H9 (cell line): ENCODE measurements at regions not wholly inside any gene's neighbourhood (a gene's known extent, or its start where the extent isn't known, plus 50 kb on each side); places are given as distances from the start of the nearest gene placed in this dataset.

Experiments
- DNase-seq: peaks from one replicate; pipeline ENCODE4 v3.0.0-alpha.2; 2017
- H2AFZ ChIP-seq: one replicate; pipeline ENCODE4 v1.6.1; 2013; ENCODE audit warnings: mild to moderate bottlenecking, low read length, control low read depth, moderate library complexity
- H2AK5ac ChIP-seq: 2 replicates; pipeline ENCODE4 v1.6.1; 2013; ENCODE audit warnings: low read length, control low read depth, mixed read lengths; ENCODE audit not compliant: insufficient read length
- H2BK120ac ChIP-seq: one replicate; pipeline ENCODE4 v1.6.1; 2013; ENCODE audit warnings: low read depth, mild to moderate bottlenecking, low read length, control low read depth, inconsistent platforms; ENCODE audit not compliant: poor library complexity, severe bottlenecking
- H2BK12ac ChIP-seq: 2 replicates; pipeline ENCODE4 v1.6.1; 2013; ENCODE audit warnings: low read length, control low read depth, mixed read lengths, low read depth; ENCODE audit not compliant: insufficient read length
- H2BK15ac ChIP-seq: 2 replicates; pipeline ENCODE4 v1.6.1; 2013; ENCODE audit warnings: low read depth, low read length, control low read depth
- H2BK20ac ChIP-seq: one replicate; pipeline ENCODE4 v1.6.1; 2013; ENCODE audit warnings: low read depth, mild to moderate bottlenecking, low read length, control low read depth, inconsistent platforms; ENCODE audit not compliant: poor library complexity, severe bottlenecking
- H2BK5ac ChIP-seq: 2 replicates; pipeline ENCODE4 v1.6.1; 2013; ENCODE audit warnings: low read length, control low read depth, mixed read lengths; ENCODE audit not compliant: insufficient read length
- H3K14ac ChIP-seq: 2 replicates; pipeline ENCODE4 v1.6.1; 2013; ENCODE audit warnings: low read length, control low read depth; ENCODE audit not compliant: insufficient read depth
- H3K18ac ChIP-seq: 2 replicates; pipeline ENCODE4 v1.6.1; 2013; ENCODE audit warnings: low read depth, mild to moderate bottlenecking, mixed read lengths, low read length, control low read depth; ENCODE audit not compliant: insufficient read length
- H3K23ac ChIP-seq: 2 replicates; pipeline ENCODE4 v1.6.1; 2013; ENCODE audit warnings: low read length, control low read depth, mixed read lengths, low read depth; ENCODE audit not compliant: insufficient read length
- H3K23me2 ChIP-seq: 2 replicates; pipeline ENCODE4 v1.6.1; 2013; ENCODE audit warnings: low read depth, mild to moderate bottlenecking, mixed read lengths, low read length, control low read depth; ENCODE audit not compliant: insufficient read length, poor library complexity, severe bottlenecking
- H3K27ac ChIP-seq: 2 replicates; pipeline ENCODE4 v1.5.1; 2013; ENCODE audit warnings: low read length, control low read depth, mixed read lengths, low read depth; ENCODE audit not compliant: insufficient read length
- H3K27me3 ChIP-seq: 2 replicates; pipeline ENCODE4 v1.6.1; 2013; ENCODE audit warnings: low read length, control low read depth, inconsistent platforms; ENCODE audit not compliant: insufficient read depth
- H3K4ac ChIP-seq: 2 replicates; pipeline ENCODE4 v1.6.1; 2013; ENCODE audit warnings: low read depth, mild to moderate bottlenecking, control low read depth, inconsistent platforms, low read length, moderate library complexity
- H3K4me1 ChIP-seq: 2 replicates; pipeline ENCODE4 v1.6.1; 2013; ENCODE audit warnings: low read length, control low read depth, inconsistent platforms; ENCODE audit not compliant: insufficient read depth
- H3K4me2 ChIP-seq: 2 replicates; pipeline ENCODE4 v1.6.1; 2013; ENCODE audit warnings: low read length, control low read depth, mixed read lengths; ENCODE audit not compliant: insufficient read length, insufficient read depth
- H3K56ac ChIP-seq: 2 replicates; pipeline ENCODE4 v1.6.1; 2013; ENCODE audit warnings: low read depth, mild to moderate bottlenecking, mixed read lengths, low read length, control low read depth; ENCODE audit not compliant: insufficient read length
- H3K79me1 ChIP-seq: 2 replicates; pipeline ENCODE4 v1.6.1; 2013; ENCODE audit warnings: low read depth, mild to moderate bottlenecking, moderate library complexity, low read length, control low read depth, inconsistent platforms; ENCODE audit not compliant: insufficient read depth, poor library complexity, severe bottlenecking
- H3K79me2 ChIP-seq: 2 replicates; pipeline ENCODE4 v1.6.1; 2013; ENCODE audit warnings: low read length, control low read depth, inconsistent platforms; ENCODE audit not compliant: insufficient read depth
- H3K9ac ChIP-seq: 2 replicates; pipeline ENCODE4 v1.6.1; 2013; ENCODE audit warnings: low read length, control low read depth, mixed read lengths; ENCODE audit not compliant: insufficient read length; ENCODE audit errors: extremely low read depth
- H3K9me3 ChIP-seq: one replicate; pipeline ENCODE4 v1.6.1; 2013; ENCODE audit warnings: low read depth, low read length, inconsistent platforms; ENCODE audit not compliant: control insufficient read depth
- H3T11ph ChIP-seq: one replicate; pipeline ENCODE4 v1.6.1; 2013; ENCODE audit warnings: mild to moderate bottlenecking, low read length, control low read depth, inconsistent platforms
- H4K20me1 ChIP-seq: one replicate; pipeline ENCODE4 v1.6.1; 2013; ENCODE audit not compliant: control insufficient read depth, insufficient read length, insufficient read depth
- H4K5ac ChIP-seq: 2 replicates; pipeline ENCODE4 v1.6.1; 2013; ENCODE audit warnings: low read depth, mild to moderate bottlenecking, mixed read lengths, low read length, control low read depth; ENCODE audit not compliant: insufficient read length
- H4K8ac ChIP-seq: replicated peaks from 2 replicates; pipeline ENCODE4 v1.6.1; 2013; ENCODE audit warnings: low read length, control low read depth, mixed read lengths, low read depth; ENCODE audit not compliant: insufficient read length
- H4K91ac ChIP-seq: 2 replicates; pipeline ENCODE4 v1.6.1; 2013; ENCODE audit warnings: low read depth, mild to moderate bottlenecking, moderate library complexity, mixed read lengths, low read length, control low read depth; ENCODE audit not compliant: insufficient read length
- H3K27ac Mint-ChIP-seq, 3 experiments: 2 replicates in 2 of 3; 3 replicates in 1 of 3; pipeline ENCODE4 v1.8.0; 2020 to 2021; ENCODE audit warnings: mixed read lengths in 3 of 3, mild to moderate bottlenecking in 1 of 3, moderate library complexity in 1 of 3
- H3K27me3 Mint-ChIP-seq: 2 replicates; pipeline ENCODE4 v1.8.0; 2021; ENCODE audit warnings: low read depth, mild to moderate bottlenecking, moderate library complexity, mixed read lengths
- H3K36me3 Mint-ChIP-seq, 3 experiments: 2 replicates in 2 of 3; 3 replicates in 1 of 3; pipeline ENCODE4 v1.8.0; 2020 to 2021; ENCODE audit warnings: low read depth in 3 of 3, mixed read lengths in 3 of 3; ENCODE audit not compliant: insufficient read depth in 1 of 3
- H3K4me1 Mint-ChIP-seq, 2 experiments: 2 replicates each; pipeline ENCODE4 v1.8.0; 2020; ENCODE audit warnings: mixed read lengths in 2 of 2
- H3K4me3 Mint-ChIP-seq, 2 experiments: 2 replicates in 1 of 2; 3 replicates in 1 of 2; pipeline ENCODE4 v1.8.0; 2020 to 2021; ENCODE audit warnings: mild to moderate bottlenecking in 2 of 2, mixed read lengths in 2 of 2, moderate library complexity in 1 of 2
- H3K9me3 Mint-ChIP-seq, 2 experiments: 2 replicates in 1 of 2; 3 replicates in 1 of 2; pipeline ENCODE4 v1.8.0; 2020; ENCODE audit warnings: mild to moderate bottlenecking in 2 of 2, mixed read lengths in 2 of 2, moderate library complexity in 1 of 2
- CTCF ChIP-seq: fragments of 200-600 bp; sonication (generic); conservative IDR thresholded peaks from 3 replicates; pipeline ENCODE4 v1.8.0; 2021; ENCODE audit warnings: antibody characterized with exemption, mild to moderate bottlenecking
- WGBS: extraction: QIAGEN DNeasy Blood & Tissue Kit; methylation state at CpG from one replicate; pipeline ENCODE4 v1.1.7; 2013; ENCODE audit warnings: missing lambda C conversion rate, low lambda C conversion rate, mixed read lengths; ENCODE audit not compliant: insufficient read length; ENCODE audit errors: extremely low coverage; 5-methylcytosine and 5-hydroxymethylcytosine counted together

GRCh38 chr4:114334884-114335330, 263.7 kb upstream of the UGT8 start:
- H3K4ac ChIP-seq = no peak overlapping the region
- H3K56ac ChIP-seq = no peak overlapping the region
- H2BK20ac ChIP-seq = no peak overlapping the region
- H2BK15ac ChIP-seq = no peak overlapping the region
- no peaks in the 10 kb centered on the region for H3K79me1 ChIP-seq
- no peaks in the 10 kb centered on the region for H3K27me3 ChIP-seq
- no peak overlapping the region for H3K23ac ChIP-seq
- H3K9ac ChIP-seq = no peak overlapping the region
- no peaks in the 10 kb centered on the region for H3K4me1 Mint-ChIP-seq
- no peak for DNase-seq
- H3K4me2 ChIP-seq = no peak overlapping the region
- no peaks in the 10 kb centered on the region for H4K20me1 ChIP-seq
- H3K23me2 ChIP-seq = no peaks in the 10 kb centered on the region
- no peak overlapping the region for H4K5ac ChIP-seq
- H3K14ac ChIP-seq = no peak overlapping the region
- whole genome bisulfite sequencing = no CpG with 5 or more reads among the region's 2 CpGs
- H4K8ac ChIP-seq = no peak overlapping the region
- H3K27ac ChIP-seq = no peak overlapping the region
- H2BK5ac ChIP-seq = no peak overlapping the region
- H3K27me3 Mint-ChIP-seq = no peaks in the 10 kb centered on the region
- no peak overlapping the region for H4K91ac ChIP-seq
- no peak overlapping the region for H3T11ph ChIP-seq
- H3K9me3 ChIP-seq = no peaks in the 10 kb centered on the region
- no peak overlapping the region for H3K18ac ChIP-seq
- no peaks in the 10 kb centered on the region for H3K79me2 ChIP-seq
- H3K4me3 Mint-ChIP-seq = no peak overlapping the region
- H2AK5ac ChIP-seq = no peak overlapping the region
- no peak overlapping the region for H2AFZ ChIP-seq
- no peak overlapping the region for H2BK120ac ChIP-seq
- no peak overlapping the region for H2BK12ac ChIP-seq
- H3K27ac Mint-ChIP-seq = no peak overlapping the region; a peak in 1 of 7 replicates
- peaks cover 0 to 3% of the 10 kb centered on the region in 2 experiments; a peak in 2 of 5 replicates for H3K9me3 Mint-ChIP-seq
- TF ChIP-seq CTCF = no peak
- no peaks in the 10 kb centered on the region for H3K36me3 Mint-ChIP-seq
- H3K4me1 ChIP-seq = no peaks in the 10 kb centered on the region
